Superior temporal gyrus (tissue), 1 donor: ENCODE measurements at regions not wholly inside any gene's neighbourhood (a gene's known extent, or its start where the extent isn't known, plus 50 kb on each side); places are given as distances from the start of the nearest gene placed in this dataset.

Source experiments
- DNase-seq: peaks from one replicate; pipeline ENCODE4 v3.0.0-alpha.2; 2016; ENCODE audit errors: extremely low spot score

DNA sequence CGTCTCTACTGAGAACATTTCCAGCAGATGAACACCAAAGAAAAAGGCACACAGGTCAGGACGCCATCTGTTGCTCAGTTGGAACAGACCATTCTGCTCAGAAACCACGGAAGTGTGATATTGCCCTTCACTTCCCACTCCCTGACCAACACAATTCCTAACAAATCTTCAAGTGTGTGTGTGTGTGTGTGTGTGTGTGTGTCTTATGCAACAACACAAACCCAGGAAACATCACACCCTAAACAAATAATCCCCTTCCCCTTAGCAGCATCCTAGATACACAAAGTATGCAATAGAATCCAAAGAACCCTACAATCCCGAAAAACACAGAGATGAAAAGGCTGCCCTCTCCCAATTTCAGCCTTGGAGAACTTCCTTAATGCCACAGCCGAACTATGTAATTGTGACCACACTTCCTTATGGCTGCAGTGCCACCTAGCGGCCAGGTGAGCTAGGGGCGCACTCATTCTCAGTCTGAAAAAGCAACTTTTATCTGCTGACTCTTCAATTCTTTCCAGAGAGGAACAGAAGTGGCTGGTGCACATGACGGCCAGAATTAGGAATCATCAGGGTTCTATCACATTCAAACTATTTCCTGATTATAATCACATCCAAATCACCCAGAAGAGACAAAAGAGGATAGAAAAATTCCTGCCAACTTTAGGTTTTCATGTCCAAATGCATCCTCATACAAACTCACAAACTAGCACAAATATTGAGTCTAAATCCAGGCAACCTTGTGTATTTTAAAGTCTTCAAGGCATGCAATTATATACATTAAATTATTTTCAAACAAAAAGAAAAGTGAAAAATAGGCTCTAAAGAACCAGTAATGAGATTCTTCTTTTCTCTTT is 164.9 kb downstream of the DHX15 start:
- DNase-seq, result peak; percentile 84

DNA sequence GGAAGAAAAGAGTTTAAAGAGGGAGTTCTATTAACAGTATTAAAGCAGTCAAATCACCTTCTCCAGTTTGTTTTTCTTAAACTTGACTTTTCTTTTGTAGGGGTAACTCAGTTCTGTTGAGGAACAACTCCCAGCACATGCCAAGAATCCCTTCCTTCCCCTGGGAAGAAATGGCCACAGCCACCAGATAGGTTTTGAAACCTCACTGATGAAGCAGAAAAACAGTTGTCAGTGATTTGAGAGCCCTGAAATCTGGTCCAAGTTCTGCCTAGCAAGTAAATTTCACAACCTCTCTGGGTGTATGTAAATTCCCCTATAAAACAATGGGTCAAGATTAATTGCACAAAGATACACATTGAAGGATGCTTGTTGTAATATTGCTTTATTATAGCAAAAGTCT is 167.1 kb downstream of the DHX15 start:
- DNase-seq, result no peak

DNA sequence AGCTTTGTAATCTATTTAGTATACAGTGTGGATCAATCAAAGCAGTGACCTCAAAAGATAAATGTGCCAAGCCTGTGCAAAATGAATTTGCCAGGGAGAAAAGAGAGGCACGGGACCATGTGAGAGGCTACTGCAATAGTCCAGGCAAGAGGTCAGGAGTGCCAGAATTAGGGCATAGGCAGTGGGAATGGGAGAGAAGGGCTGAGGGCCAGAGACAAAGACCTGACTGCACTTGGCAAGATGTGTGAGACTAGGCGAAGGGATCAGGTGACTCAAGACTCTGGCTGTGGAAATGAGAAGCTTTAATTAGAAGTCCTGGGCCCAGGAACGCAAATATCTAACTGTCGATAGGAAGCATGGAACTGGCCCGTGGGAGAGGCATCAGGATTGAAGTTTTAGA is 168.1 kb downstream of the DHX15 start:
- DNase-seq, result no peak

DNA sequence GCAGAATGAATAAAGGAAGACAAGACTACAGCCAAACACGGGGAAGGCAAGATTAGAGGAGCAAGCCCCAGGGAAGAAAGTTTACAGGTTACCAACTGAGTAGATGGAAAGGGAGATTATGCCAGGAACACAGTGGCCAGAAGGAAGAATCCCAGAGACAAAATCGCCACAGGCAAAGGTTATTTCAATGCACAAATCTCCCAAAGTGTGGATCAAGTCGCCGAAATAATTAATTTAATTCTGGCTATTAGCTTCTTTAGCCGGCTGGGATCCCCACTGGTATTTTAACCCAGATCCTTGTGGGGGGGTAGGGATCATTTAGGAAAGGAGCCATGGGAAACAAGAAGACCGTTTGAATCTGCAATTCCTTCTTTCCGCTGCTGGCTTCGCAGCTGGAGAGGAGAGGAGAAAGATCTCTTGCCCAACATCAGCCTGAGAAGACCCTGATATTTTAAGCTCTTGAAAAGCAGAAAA is 171.0 kb downstream of the DHX15 start:
- DNase-seq, result no peak

DNA sequence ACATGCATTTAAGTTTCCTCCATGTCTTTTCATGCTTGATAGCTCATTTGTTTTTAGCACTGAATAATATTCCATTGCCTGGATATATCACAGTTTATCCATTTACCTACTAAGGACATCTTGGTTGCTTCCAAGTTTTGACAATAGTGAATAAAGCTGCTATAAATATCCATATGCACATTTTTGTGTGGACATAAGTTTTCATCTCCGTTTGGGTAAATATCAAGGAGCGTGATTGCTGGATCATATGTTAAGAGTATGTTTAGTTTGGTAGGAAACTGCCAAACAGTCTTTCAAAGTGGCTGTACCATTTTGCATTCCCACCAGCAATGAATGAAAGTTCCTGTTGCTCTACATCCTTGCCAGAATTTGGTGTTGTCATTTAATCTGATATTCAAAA is 172.5 kb downstream of the DHX15 start:
- no peak for DNase-seq

DNA sequence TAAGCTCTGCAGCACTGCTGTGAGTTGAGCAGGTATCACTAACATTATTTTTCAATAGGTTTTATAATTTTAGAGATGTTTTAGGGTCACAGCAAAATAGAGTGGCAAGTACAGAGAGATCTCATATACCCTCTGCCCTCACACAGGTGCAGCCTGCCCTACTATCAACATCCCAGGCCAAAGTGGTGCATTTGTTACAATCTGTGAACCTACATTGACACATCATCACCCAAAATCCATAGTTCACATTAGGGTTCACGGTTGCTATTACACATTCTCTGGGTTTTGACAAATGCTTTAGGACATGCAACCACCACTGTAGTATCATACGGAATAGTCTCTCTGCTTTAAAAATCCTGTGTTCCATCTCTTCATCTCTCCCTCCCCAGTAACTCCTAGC is 173.1 kb downstream of the DHX15 start:
- DNase-seq, result no peak

DNA sequence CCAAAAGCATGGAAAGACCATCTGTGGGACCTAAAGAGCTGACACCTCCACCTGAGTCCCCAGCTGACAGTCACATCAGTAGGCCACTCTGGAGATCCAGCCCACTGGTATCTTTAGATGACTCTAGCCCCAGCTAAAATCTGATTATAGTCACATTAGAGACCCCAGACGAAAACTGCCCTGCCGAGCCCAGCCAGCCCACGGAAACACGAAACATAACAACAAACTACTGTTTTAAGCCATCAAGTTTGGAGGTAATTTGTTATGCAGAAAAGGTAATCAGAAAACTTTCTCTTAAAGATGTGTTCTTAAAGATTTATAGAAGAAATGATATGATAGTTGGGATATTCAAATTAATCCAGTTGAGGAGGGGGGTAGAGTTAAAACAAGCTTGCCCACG is 175.7 kb downstream of the DHX15 start:
- DNase-seq, result no peak

DNA sequence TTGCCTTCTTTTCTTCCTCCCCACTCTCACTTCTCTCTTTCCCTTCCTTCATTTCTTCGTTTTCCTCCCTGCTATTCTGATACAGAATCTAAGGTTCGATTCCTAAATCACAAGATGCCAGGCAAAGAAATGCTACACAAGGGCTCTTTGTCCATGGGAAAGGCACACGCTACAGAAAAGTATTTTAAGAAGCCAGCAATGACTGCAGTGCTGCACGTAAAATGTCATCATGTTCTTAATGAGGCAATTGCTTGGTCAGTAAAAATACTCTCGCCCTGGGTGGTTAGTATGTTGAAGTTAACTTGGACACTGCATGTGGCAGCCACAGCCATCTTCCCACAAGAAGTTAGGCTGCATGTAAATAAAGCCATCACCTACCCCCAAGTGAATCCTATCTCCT is 178.4 kb downstream of the DHX15 start:
- no peak for DNase-seq

DNA sequence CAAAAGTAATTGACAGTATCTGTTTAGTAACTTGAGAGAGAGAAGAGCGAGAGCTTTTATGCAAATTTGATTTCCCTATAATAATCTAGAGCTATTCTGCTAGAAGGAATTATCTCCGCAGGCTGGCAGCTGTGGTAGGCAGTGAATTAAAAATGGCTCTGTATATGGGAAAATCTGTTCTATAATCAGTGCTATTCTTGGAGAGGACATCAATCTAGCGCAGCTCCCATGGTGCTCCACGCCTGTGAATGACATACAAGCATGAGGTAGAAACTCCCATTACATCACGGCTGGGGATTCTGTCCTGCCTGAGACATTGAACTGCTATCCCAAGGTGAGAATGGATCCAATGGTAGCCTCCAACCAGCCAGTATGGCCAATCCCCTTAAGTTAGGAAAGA is 179.0 kb downstream of the DHX15 start:
- no peak for DNase-seq

DNA sequence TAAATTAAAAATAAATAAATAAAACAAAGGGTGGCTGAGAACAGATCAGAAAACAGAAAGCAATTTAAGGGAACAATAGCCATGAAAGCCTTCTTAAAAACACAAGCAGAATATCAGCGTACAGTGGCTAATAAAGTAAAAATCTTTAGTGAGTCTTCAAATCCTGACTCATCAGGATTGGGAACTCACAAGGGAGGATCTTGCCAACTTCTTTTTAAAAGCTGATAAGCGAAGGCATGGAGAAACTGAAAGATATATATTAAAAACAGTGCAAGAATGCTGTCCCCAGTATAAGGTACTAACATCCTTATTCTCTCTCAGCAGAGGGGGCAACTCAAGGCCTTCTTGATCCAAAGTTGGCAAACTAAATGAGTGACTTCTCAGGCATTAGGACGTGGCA is 180.1 kb downstream of the DHX15 start:
- no peak for DNase-seq

DNA sequence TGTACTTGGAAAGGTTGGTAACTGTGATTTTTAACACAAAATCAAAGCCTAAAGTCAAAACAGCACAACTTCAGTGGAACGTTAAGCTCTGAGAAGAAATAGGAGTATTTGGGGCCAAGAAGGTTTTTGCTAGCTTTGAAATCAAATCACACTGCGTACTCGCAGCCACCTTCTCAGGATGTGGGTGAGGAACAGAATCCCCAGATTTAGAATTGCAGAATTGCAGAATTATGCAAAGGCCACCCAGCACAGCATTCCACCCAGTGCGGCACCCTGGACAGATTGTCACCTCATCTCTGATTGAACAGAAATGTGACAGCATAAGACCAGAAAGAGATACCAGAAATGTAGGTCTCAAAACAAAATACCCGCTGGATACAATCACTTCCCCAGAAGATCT is 181.1 kb downstream of the DHX15 start:
- no peak for DNase-seq

DNA sequence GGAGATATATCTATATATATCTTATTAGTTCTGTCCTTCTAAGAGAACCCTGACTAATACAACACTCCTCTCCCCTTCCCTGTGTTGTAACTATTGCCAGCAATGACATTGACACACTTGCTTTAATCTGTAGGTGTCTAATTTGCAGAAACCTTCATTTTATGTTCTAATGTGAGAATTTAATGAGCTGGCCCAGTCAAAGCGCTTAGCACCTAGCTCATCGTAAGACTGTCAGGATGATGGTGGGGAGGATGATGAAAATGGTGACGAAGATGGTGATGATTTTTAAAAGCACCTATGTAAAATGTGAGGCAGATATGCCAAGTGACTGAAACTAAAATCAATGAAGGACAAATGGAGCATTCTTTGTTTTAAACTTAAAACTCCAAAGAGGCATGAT is 183.8 kb downstream of the DHX15 start:
- DNase-seq, result no peak

DNA sequence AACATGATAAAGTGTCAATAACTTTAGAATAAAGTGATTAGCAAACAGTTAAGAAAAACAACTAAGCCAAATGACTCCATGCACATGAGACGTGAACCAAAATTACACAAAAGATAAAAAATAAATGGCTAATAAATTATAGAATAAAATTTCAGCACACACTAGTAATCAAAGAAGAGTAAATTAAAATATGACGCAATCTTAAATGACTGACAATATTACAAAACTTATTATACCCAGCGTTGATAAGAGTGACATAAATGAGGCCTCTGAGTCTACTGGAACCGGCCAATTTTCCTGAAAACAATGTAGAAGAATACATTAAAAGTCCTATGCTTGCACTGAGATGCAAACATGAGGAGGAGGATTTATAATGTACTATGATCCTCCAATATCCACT is 187.4 kb downstream of the DHX15 start:
- no peak for DNase-seq

DNA sequence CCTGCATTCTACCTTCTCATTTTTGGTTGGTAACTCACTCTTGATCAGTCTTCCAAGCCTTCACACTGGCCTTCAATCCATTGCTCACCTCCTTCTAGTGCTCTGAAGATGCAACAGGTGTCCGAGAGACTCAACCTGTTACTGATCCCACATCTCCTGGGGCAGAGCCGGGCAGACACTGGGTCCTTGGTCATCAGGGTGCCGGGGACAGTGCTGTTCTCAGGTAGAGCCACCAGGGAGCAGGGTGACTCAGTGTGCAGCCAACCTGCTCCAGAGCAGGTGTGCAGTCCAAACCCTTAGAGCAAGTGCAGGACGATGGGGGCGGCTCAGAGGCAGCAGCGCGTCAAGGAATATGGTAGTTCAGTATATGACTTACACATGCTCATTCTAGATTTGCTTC is 188.4 kb downstream of the DHX15 start:
- no peak for DNase-seq

DNA sequence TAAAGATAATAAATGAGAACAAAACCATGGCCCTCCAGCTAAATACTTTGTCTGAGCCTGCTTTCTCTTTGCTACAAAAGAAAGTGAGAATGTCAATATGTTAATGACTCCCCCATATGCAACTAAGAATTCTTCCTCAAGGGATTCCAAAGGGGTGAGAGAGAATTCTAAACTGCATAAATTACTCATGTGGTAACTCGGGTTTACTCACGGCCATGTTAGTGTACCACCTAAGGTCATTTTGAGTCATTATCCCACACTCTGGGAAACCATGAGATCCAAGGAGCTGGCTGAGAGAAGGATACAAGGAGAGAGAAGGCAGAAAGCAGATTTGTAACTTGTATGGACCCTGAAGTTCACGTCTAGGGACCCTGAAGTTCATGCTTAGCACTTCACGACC is 190.3 kb downstream of the DHX15 start:
- no peak for DNase-seq

DNA sequence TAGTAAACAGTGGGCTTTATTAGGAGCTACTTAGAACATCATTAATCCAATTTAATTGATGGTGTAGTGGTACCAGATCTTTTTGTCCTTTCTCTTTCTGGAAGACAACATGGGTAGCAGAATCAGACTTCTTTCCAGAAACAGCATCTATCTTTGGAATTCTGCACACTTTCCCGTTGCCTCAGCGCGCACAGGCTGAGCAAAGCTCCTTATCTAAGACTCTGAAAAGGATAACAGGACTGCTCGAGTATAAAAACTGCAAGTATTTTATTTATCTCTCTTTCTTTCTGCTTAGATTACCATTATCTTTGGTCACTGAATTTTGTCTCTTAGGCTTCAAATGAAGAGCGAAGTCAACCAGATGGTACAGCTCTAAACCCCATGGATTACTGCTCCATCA is 191.7 kb downstream of the DHX15 start:
- no peak for DNase-seq

DNA sequence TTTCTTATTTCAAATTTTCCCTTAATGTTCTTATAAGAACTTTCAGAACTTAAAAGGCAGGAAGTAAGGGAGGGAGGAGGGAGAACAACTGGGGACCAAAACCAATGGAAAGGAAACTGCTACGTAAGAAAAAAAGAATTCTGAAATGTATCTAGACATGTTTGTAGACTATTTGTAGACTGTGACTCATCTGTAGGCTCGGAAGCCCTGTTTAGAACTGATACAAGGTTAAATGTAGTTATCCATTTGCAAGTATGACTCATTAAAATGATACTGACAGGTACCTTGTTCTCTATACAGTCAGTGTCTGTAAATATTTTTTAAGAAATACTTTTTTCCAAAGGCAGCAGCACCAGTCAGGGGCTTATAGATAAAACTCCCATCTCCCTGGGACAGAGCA is 202.0 kb downstream of the DHX15 start:
- no peak for DNase-seq

DNA sequence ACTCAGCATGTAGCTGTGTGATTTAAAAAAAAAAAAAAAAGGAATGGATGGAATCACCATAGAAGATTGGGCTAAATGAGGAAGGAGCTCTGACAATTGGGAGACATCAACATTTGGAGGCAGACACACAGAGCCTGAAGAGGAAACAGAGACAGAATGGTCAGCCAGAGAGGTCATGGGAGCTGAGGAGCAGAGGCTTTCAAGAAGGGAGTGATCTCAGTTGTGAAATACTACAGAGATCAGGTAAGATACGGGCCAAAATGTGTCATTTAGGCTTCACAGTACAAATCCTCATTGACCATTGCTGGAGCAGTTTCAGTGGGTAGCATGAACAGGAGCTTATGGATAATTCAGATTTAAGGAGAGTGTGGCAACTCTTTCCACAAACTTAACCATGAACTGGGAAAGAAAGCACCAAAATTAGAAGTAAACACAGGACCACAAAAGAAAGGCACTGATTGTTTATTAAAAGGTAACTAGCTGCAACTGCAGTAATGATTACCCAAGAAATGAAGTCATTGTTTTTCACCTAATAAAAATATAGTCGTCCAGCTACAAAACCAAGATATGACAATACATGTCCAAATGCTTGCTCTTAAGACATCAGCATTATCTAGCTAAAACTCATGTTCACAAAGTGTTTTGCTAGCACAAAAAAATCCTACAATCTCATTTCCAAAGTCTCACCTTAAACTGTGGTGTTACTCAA is 203.2 kb downstream of the DHX15 start:
- no peak for DNase-seq

DNA sequence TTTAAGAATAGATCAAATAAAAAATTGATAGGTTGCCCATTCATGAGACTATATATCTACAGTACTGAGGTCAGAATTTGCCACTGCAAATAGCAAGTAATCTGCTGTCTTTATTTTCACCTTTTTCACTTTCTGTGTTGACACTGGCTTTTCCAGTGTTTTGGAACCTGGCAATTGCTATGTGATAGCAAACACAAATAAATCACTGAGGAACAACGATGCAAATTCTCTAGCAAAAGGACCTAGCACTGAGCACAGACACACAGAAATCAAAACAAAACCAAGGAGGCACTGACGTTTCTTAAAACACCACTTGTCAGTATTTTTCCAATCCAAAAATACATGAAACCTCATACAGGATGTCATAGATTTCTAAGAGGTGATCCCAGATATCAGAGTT is 210.7 kb downstream of the DHX15 start:
- no peak for DNase-seq

DNA sequence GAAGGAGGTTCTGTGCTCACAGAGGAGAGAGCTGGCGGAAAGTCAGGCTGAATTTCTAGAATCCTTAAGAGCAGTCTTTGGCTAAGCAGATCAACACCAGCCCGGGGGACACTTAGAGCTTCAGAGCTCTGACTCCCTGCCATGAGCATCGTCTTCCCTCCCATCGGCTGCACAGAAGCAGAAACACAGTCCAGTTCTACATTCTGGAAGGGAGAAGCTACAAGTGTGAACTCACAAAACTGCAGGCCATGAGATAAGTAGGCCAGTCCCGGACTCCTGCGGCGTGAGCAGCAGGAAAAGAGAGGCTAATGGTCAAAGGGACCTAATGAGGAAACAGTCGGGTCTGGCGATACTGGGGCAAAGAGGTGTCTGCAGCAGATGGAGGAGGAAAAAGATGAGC is 211.5 kb downstream of the DHX15 start:
- DNase-seq, result no peak

DNA sequence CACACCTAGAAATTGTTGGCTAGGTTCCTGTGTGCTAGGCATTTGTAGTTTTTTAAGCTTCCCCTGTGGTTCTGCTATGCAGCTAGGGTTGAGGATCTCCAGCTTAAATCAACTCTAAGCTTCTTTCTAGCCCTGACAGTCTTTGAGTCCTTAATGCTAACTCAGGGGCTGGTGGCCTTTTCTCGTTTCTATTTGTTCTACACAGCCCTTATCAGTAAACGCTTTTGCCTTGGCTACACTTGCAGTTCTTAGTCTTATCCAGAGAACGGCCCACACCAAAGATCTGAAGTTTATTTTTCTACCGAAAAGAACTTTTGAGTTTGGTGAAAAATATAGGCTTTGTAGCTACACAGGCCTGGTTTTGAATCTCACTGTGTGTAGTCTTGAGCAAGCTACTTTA is 212.0 kb downstream of the DHX15 start:
- no peak for DNase-seq

DNA sequence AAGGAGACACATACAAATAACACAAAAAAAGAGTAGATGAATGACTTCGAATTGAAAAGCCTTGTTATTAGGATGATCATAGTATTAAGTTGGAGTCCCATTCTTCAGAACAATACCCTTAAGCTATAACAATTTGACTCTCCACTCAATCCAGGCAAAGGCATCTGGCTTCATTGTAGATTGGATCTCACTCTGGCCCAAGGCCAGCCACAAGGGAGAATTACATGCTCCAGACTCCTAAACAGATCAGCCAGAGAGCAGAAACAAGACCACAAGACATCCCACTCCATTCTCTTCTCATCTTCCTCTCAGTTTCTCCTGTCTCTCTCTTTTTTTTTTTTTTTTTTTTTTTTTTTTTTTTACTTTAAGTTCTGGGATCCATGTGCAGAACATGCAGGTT is 213.9 kb downstream of the DHX15 start:
- DNase-seq, result no peak

DNA sequence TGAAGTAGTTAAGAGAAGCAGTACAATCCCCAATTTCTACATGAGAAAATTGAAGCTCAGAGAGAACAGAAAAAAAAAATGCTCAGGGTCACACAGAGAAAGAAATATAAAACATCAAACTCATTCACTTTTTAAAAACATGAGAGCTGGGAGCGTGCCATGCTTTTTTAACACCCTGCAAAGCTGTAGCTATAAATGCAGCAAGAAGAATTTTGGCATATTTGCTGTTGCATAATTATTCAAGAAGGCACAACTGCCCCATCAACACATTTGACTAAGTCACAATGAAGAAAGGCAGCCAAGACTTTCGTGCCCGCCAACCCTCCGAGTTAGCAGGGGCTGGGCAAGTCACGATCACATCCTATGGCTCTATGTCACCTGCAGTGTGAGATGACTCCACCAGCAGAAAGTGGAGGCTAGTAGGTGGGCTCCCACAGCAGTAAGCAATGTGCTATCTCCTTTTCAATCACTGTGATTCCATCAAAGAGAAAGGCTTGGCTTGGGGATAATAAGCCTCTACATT is 214.8 kb downstream of the DHX15 start:
- peak; percentile 68 for DNase-seq
